IMR-90 (cell line): ENCODE measurements at regions not wholly inside any gene's neighbourhood (a gene's known extent, or its start where the extent isn't known, plus 50 kb on each side); places are given as distances from the start of the nearest gene placed in this dataset.

Source experiments
- ATAC-seq: fragments of 200-7000 bp; cut with Tn5 transposase; 2 replicates; pipeline ENCODE4 v1.9.1; 2020; ENCODE audit warnings: low read depth, mild to moderate bottlenecking, moderate library complexity
- BruUV-seq: library from RNA; stranded (reverse); fragments of 400-500 nt; replicated peaks from 2 replicates; lab custom pipeline; 2021; lab: Mats Ljungman, UMichigan
- CTCF ChIA-PET: fragments of 300-600 bp; formaldehyde crosslinking; extraction: SDS; loops from one replicate; lab custom pipeline; 2021; ENCODE audit warnings: antibody characterized with exemption; lab: Yijun Ruan, JAX
- POLR2A ChIA-PET: fragments of 300-600 bp; sonication (Branson Sonifier 250); formaldehyde crosslinking; loops from one replicate; lab custom pipeline; 2022; ENCODE audit warnings: antibody characterized with exemption; ENCODE audit not compliant: unreplicated experiment; lab: Charles Lee
- DNase-seq: peaks from one replicate; pipeline ENCODE4 v3.0.0; 2013
- H2AFZ ChIP-seq: replicated peaks from 2 replicates; pipeline ENCODE3; 2013; ENCODE audit warnings: low read length, mild to moderate bottlenecking; ENCODE audit not compliant: poor library complexity
- H2AK5ac ChIP-seq: 2 replicates; pipeline ENCODE4 v1.6.1; 2013; ENCODE audit warnings: low read depth, low read length, inconsistent platforms
- H2AK9ac ChIP-seq: replicated peaks from 2 replicates; pipeline ENCODE3; 2013; ENCODE audit warnings: mild to moderate bottlenecking, low read depth, low read length, moderate library complexity; ENCODE audit not compliant: poor library complexity
- H2BK120ac ChIP-seq: 2 replicates; pipeline ENCODE4 v1.6.1; 2013; ENCODE audit warnings: low read depth, low read length, inconsistent platforms
- H2BK15ac ChIP-seq: 3 replicates; pipeline ENCODE4 v1.6.1; 2013; ENCODE audit warnings: low read depth, low read length, inconsistent platforms
- H2BK20ac ChIP-seq: 2 replicates; pipeline ENCODE4 v1.6.1; 2013; ENCODE audit warnings: low read depth, mild to moderate bottlenecking, inconsistent platforms, low read length, moderate library complexity
- H2BK5ac ChIP-seq: 2 replicates; pipeline ENCODE4 v1.6.1; 2013; ENCODE audit warnings: mild to moderate bottlenecking, low read depth, low read length, inconsistent platforms; ENCODE audit not compliant: poor library complexity, severe bottlenecking
- H3K14ac ChIP-seq: replicated peaks from 2 replicates; pipeline ENCODE4 v1.6.1; 2013; ENCODE audit warnings: low read depth, low read length, inconsistent platforms
- H3K18ac ChIP-seq: 2 replicates; pipeline ENCODE4 v1.6.1; 2013; ENCODE audit warnings: low read depth, low read length, control low read depth
- H3K23ac ChIP-seq: 2 replicates; pipeline ENCODE4 v1.6.1; 2013; ENCODE audit warnings: low read depth, low read length, inconsistent platforms
- H3K27ac ChIP-seq: 2 replicates; pipeline ENCODE4 v1.5.1; 2013; ENCODE audit warnings: mild to moderate bottlenecking, control low read depth, low read length; ENCODE audit not compliant: insufficient read depth
- H3K27me3 ChIP-seq: 2 replicates; pipeline ENCODE4 v1.6.1; 2013; ENCODE audit warnings: low read length; ENCODE audit not compliant: control insufficient read depth, insufficient read depth
- H3K36me3 ChIP-seq: 2 replicates; pipeline ENCODE4 v1.6.1; 2013; ENCODE audit warnings: low read length, mixed read lengths; ENCODE audit not compliant: control insufficient read depth, insufficient read depth
- H3K4ac ChIP-seq: 2 replicates; pipeline ENCODE4 v1.6.1; 2013; ENCODE audit warnings: low read depth, low read length, inconsistent platforms
- H3K4me1 ChIP-seq: 2 replicates; pipeline ENCODE4 v1.6.1; 2013; ENCODE audit warnings: low read length, mixed read lengths; ENCODE audit not compliant: control insufficient read depth, insufficient read depth
- H3K4me2 ChIP-seq: 2 replicates; pipeline ENCODE4 v1.6.1; 2013; ENCODE audit warnings: low read depth, mild to moderate bottlenecking, control low read depth, low read length, moderate library complexity
- H3K4me3 ChIP-seq: 2 replicates; pipeline ENCODE4 v1.5.1; 2013; ENCODE audit warnings: low read depth, mild to moderate bottlenecking, control low read depth, low read length, moderate library complexity; ENCODE audit not compliant: insufficient read depth
- H3K56ac ChIP-seq: 2 replicates; pipeline ENCODE4 v1.6.1; 2013; ENCODE audit warnings: low read length, inconsistent platforms; ENCODE audit not compliant: insufficient read depth; ENCODE audit errors: extremely low read depth
- H3K79me1 ChIP-seq, 2 experiments: 2 replicates each; pipeline ENCODE4 v1.6.1; 2013; ENCODE audit warnings: low read length in 2 of 2, inconsistent platforms in 1 of 2, low read depth in 1 of 2
- H3K9ac ChIP-seq: 2 replicates; pipeline ENCODE4 v1.6.1; 2013; ENCODE audit warnings: low read depth, low read length, control low read depth
- H3K9me1 ChIP-seq: 2 replicates; pipeline ENCODE4 v1.6.1; 2013; ENCODE audit warnings: low read length, inconsistent platforms; ENCODE audit not compliant: insufficient read depth
- H3K9me3 ChIP-seq: 2 replicates; pipeline ENCODE4 v1.6.1; 2013; ENCODE audit warnings: low read length; ENCODE audit not compliant: control insufficient read depth, insufficient read depth
- H4K20me1 ChIP-seq: 2 replicates; pipeline ENCODE4 v1.6.1; 2013; ENCODE audit warnings: low read length, inconsistent platforms; ENCODE audit not compliant: insufficient read depth
- H4K5ac ChIP-seq: 2 replicates; pipeline ENCODE4 v1.6.1; 2013; ENCODE audit warnings: mild to moderate bottlenecking, low read depth, low read length, control low read depth
- H4K8ac ChIP-seq, 2 experiments: 2 replicates each; pipeline ENCODE4 v1.6.1; 2013; ENCODE audit warnings: low read depth in 2 of 2, low read length in 2 of 2, control low read depth in 1 of 2, inconsistent platforms in 1 of 2
- H4K91ac ChIP-seq: 2 replicates; pipeline ENCODE4 v1.6.1; 2013; ENCODE audit warnings: low read depth, low read length, inconsistent platforms; ENCODE audit not compliant: insufficient read depth
- CEBPB ChIP-seq: IDR thresholded peaks from 2 replicates; pipeline ENCODE4 v1.6.1; 2012; ENCODE audit warnings: low read depth, low read length, improper control_type of control experiment
- CHD1 ChIP-seq: IDR thresholded peaks from 2 replicates; pipeline ENCODE4 v1.6.1; 2012; ENCODE audit warnings: low read depth, low read length, improper control_type of control experiment
- MAFK ChIP-seq: IDR thresholded peaks from 2 replicates; pipeline ENCODE4 v1.6.1; 2012; ENCODE audit warnings: low read depth, low read length, improper control_type of control experiment
- MAZ ChIP-seq: IDR thresholded peaks from 2 replicates; pipeline ENCODE4 v1.6.1; 2012; ENCODE audit warnings: low read depth, mild to moderate bottlenecking, low read length, improper control_type of control experiment, moderate library complexity, borderline replicate concordance
- MXI1 ChIP-seq: IDR thresholded peaks from 2 replicates; pipeline ENCODE4 v1.6.1; 2012; ENCODE audit warnings: low read depth, mild to moderate bottlenecking, low read length, moderate library complexity, borderline replicate concordance
- NFE2L2 ChIP-seq: fragments of 150-350 bp; IDR thresholded peaks from 2 replicates; pipeline ENCODE4 v1.6.1; 2016; ENCODE audit warnings: low read depth, mild to moderate bottlenecking, low read length
- RAD21 ChIP-seq: IDR thresholded peaks from 2 replicates; pipeline ENCODE4 v1.6.1; 2012; ENCODE audit warnings: low read length, improper control_type of control experiment
- RCOR1 ChIP-seq: IDR thresholded peaks from 2 replicates; pipeline ENCODE4 v1.6.1; 2012; ENCODE audit warnings: mild to moderate bottlenecking, low read length, improper control_type of control experiment; ENCODE audit not compliant: insufficient replicate concordance
- SMC3 ChIP-seq: fragments of 150-350 bp; IDR thresholded peaks from 2 replicates; pipeline ENCODE4 v1.6.1; 2016; ENCODE audit warnings: low read depth, mild to moderate bottlenecking, antibody characterized with exemption, low read length, moderate library complexity
- USF2 ChIP-seq: fragments of 150-350 bp; IDR thresholded peaks from 2 replicates; pipeline ENCODE4 v1.6.1; 2017; ENCODE audit warnings: mild to moderate bottlenecking, antibody characterized with exemption, low read length, low read depth
- WGBS, 2 experiments: methylation state at CpG; one replicate each; pipeline versions ENCODE4 v1.1.5 to v1.1.7; 2013; ENCODE audit warnings: missing lambda C conversion rate in 2 of 2; ENCODE audit not compliant: insufficient read length in 1 of 2; ENCODE audit errors: extremely low coverage in 2 of 2; 5-methylcytosine and 5-hydroxymethylcytosine counted together
- dilution Hi-C: fragments of 300-500 bp; cut with HindIII; formaldehyde crosslinking; loops from one replicate; pipeline ENCODE4 v1.14.3; 2018; ENCODE audit warnings: low sequenced_read_pairs; ENCODE audit not compliant: unreplicated experiment
- in situ Hi-C: fragments of 300-500 bp; cut with MboI; formaldehyde crosslinking; loops from 3 replicates; pipeline ENCODE4 v1.14.3; 2019; ENCODE audit warnings: low sequenced_read_pairs, inconsistent platforms, mixed read lengths
- intact Hi-C: fragments of 100-400 bp; cut with micrococcal nuclease; formaldehyde crosslinking; loops from 2 replicates; pipeline ENCODE4 v1.10.0; 2022

GRCh38 chr16:86377251-86378022, 132.9 kb upstream of the FOXF1 start:
- ATAC-seq (no peak), DNase-seq (no peak)
- dilution Hi-C loops: no loop called here
- no peak overlapping the region for H4K5ac ChIP-seq
- no peak overlapping the region for H3K4me3 ChIP-seq
- no peak overlapping the region for H2AFZ ChIP-seq
- peaks cover 17% of the 10 kb centered on the region for H3K9me1 ChIP-seq
- peaks cover 27% of the 10 kb centered on the region for H3K4me1 ChIP-seq
- 72% methylated on average over 19 of the region's 27 CpGs; no CpG with 5 or more reads in 1 of the 2 experiments for WGBS, 2 experiments
- intact Hi-C loops: no loop called here
- peak overlapping the region; percentile 49; the same call in 1 of the 2 replicates for H3K23ac ChIP-seq
- H3K14ac ChIP-seq: peak overlapping the region; percentile 65
- H3K79me1 ChIP-seq: no peaks in the 10 kb centered on the region; a peak in 1 of 4 replicates
- no peaks in the 10 kb centered on the region for H3K36me3 ChIP-seq
- H2AK9ac ChIP-seq: no peak overlapping the region
- no peak overlapping the region for H2BK5ac ChIP-seq
- no peak overlapping the region for H3K4me2 ChIP-seq
- peak overlapping the region; percentile 52 for H4K91ac ChIP-seq
- H3K27me3 ChIP-seq: no peaks in the 10 kb centered on the region
- H4K8ac ChIP-seq: no peak overlapping the region; a peak in 1 of 4 replicates
- H4K20me1 ChIP-seq: no peaks in the 10 kb centered on the region
- peak overlapping the region; percentile 93 for H2AK5ac ChIP-seq
- H2BK120ac ChIP-seq: peak overlapping the region; percentile 88
- ChIA-PET CTCF (no interaction called here), POLR2A (no interaction called here)
- H3K56ac ChIP-seq: no peak overlapping the region
- peaks cover 5% of the 10 kb centered on the region; the same call in 1 of the 2 replicates for H3K9me3 ChIP-seq
- BruUV-seq: no TSS peak
- TF ChIP-seq RAD21 (no peak), MXI1 (no peak), CEBPB (no peak), MAFK (no peak), NFE2L2 (no peak), SMC3 (no peak), CHD1 (no peak), MAZ (no peak), USF2 (no peak), RCOR1 (no peak)
- peak overlapping the region; percentile 93 for H2BK20ac ChIP-seq
- no peak overlapping the region for H3K27ac ChIP-seq
- peak overlapping the region; percentile 88 for H3K4ac ChIP-seq
- peak overlapping the region; percentile 94 for H2BK15ac ChIP-seq
- H3K18ac ChIP-seq: no peak overlapping the region
- in situ Hi-C loops: no loop called here
- H3K9ac ChIP-seq: no peak overlapping the region
